Gastroesophageal sphincter (tissue), 4 donors: ENCODE measurements at regions not wholly inside any gene's neighbourhood (a gene's known extent, or its start where the extent isn't known, plus 50 kb on each side); places are given as distances from the start of the nearest gene placed in this dataset.

Experiments used
- ATAC-seq: fragments of 150-250 bp; one replicate; pipeline ENCODE4 v1.9.1; 2016; ENCODE audit warnings: mild to moderate bottlenecking, moderate library complexity
- H3K27ac ChIP-seq, 4 donors: fragments of 200-600 bp; sonication (generic) in 3 of 4; 1 replicate in 3 of 4; 2 replicates in 1 of 4; pipeline ENCODE4 v1.5.1; 2016 to 2019
- H3K27me3 ChIP-seq: fragments of 200-600 bp; sonication (generic); one replicate; pipeline ENCODE4 v1.5.1; 2019
- H3K36me3 ChIP-seq, 2 donors: fragments of 200-600 bp; sonication (generic); one replicate each; pipeline ENCODE4 v1.5.1; 2019; ENCODE audit warnings: control low read depth in 1 of 2
- H3K4me1 ChIP-seq, 3 donors: fragments of 200-600 bp; sonication (generic); 1 replicate in 2 of 3; 2 replicates in 1 of 3; pipeline ENCODE4 v1.5.1; 2016 to 2019; ENCODE audit warnings: control low read depth in 2 of 3
- H3K4me3 ChIP-seq, 2 donors: fragments of 200-600 bp; sonication (generic); one replicate each; pipeline ENCODE4 v1.5.1; 2019; ENCODE audit warnings: mild to moderate bottlenecking in 1 of 2, moderate library complexity in 1 of 2
- H3K9me3 ChIP-seq, 3 donors: fragments of 200-600 bp; sonication (generic); one replicate each; pipeline ENCODE4 v1.5.1; 2017 to 2019; ENCODE audit warnings: control low read depth in 2 of 3
- CTCF ChIP-seq, 4 experiments: fragments of 200-600 bp in 2 of 4; fragments of 450-650 bp in 2 of 4; sonication (generic) in 1 of 4; IDR thresholded peaks; one replicate each; pipeline ENCODE4 v1.5.1; 2017 to 2019; ENCODE audit warnings: antibody characterized with exemption in 4 of 4, mild to moderate bottlenecking in 2 of 4, moderate library complexity in 2 of 4
- EP300 ChIP-seq: sonication (generic); formaldehyde crosslinking; IDR thresholded peaks from one replicate; pipeline ENCODE4 v1.6.1; 2017; ENCODE audit warnings: antibody characterized with exemption, mild to moderate bottlenecking
- POLR2A ChIP-seq, 2 donors: fragments of 450-650 bp; IDR thresholded peaks; one replicate each; pipeline ENCODE4 v1.6.1; 2017; ENCODE audit warnings: antibody characterized with exemption in 2 of 2, mild to moderate bottlenecking in 2 of 2, moderate library complexity in 1 of 2
- POLR2AphosphoS5 ChIP-seq: sonication (generic); formaldehyde crosslinking; IDR thresholded peaks from one replicate; pipeline ENCODE4 v1.6.1; 2017; ENCODE audit warnings: antibody characterized with exemption
- WGBS, 2 donors: methylation state at CpG; one replicate each; pipeline ENCODE4 v1.1.5; 2018; ENCODE audit warnings: low coverage in 1 of 2; 5-methylcytosine and 5-hydroxymethylcytosine counted together

- no peaks in the 10 kb centered on the region for H3K4me1 ChIP-seq
- H3K36me3 ChIP-seq = no peaks in the 10 kb centered on the region
- ATAC-seq = no peak
- no peak overlapping the region for H3K4me3 ChIP-seq
- H3K27ac ChIP-seq = no peak overlapping the region
- H3K9me3 ChIP-seq = no peaks in the 10 kb centered on the region
- 83 to 91% methylated on average over 1 of the region's 1 CpG for WGBS, 2 donors
- TF ChIP-seq EP300 = no peak
- no peak for TF ChIP-seq POLR2A (IDR thresholded peaks at IDR 0.05)
- no peak for TF ChIP-seq POLR2AphosphoS5
- TF ChIP-seq CTCF (IDR thresholded peaks at IDR 0.05) = no peak
- H3K27me3 ChIP-seq = no peaks in the 10 kb centered on the region
Measured at GRCh38 chr2:59033661-59034060, 792.5 kb upstream of the FANCL start.

GRCh38 chr2:59032499-59032898 is 791.4 kb upstream of the FANCL start:
- TF ChIP-seq EP300 (no peak), CTCF (IDR thresholded peaks at IDR 0.05) (no peak), POLR2A (IDR thresholded peaks at IDR 0.05) (no peak), POLR2AphosphoS5 (no peak)

GRCh38 chr2:59029058-59029457 is 787.9 kb upstream of the FANCL start:
- Histone ChIP-seq H3K27ac (no peak overlapping the region), H3K27me3 (no peaks in the 10 kb centered on the region), H3K36me3 (no peaks in the 10 kb centered on the region), H3K4me3 (no peak overlapping the region), H3K4me1 (no peaks in the 10 kb centered on the region), H3K9me3 (no peaks in the 10 kb centered on the region)
- 42% methylated on average over 6 of the region's 6 CpGs; no CpG with 5 or more reads in 1 of the 2 donors for WGBS, 2 donors
- TF ChIP-seq POLR2A (IDR thresholded peaks at IDR 0.05) (no peak), EP300 (no peak), CTCF (IDR thresholded peaks at IDR 0.05) (no peak), POLR2AphosphoS5 (no peak)
- ATAC-seq = no peak

More at GRCh38 chr2:59032499-59032898, 791.4 kb upstream of the FANCL start:
- Histone ChIP-seq H3K27me3 (no peaks in the 10 kb centered on the region), H3K4me1 (no peaks in the 10 kb centered on the region), H3K9me3 (no peaks in the 10 kb centered on the region), H3K4me3 (no peak overlapping the region), H3K36me3 (no peaks in the 10 kb centered on the region), H3K27ac (no peak overlapping the region)
- WGBS, 2 donors = 87 to 94% methylated on average over 3 of the region's 3 CpGs
- ATAC-seq = no peak

- Histone ChIP-seq H3K36me3 (no peaks in the 10 kb centered on the region), H3K27ac (no peak overlapping the region), H3K9me3 (no peaks in the 10 kb centered on the region), H3K27me3 (no peaks in the 10 kb centered on the region), H3K4me1 (no peaks in the 10 kb centered on the region), H3K4me3 (no peak overlapping the region)
- TF ChIP-seq CTCF (IDR thresholded peaks at IDR 0.05) (no peak), EP300 (no peak), POLR2A (IDR thresholded peaks at IDR 0.05) (no peak), POLR2AphosphoS5 (no peak)
- no peak for ATAC-seq
- WGBS, 2 donors = 93 to 100% methylated on average over 4 of the region's 4 CpGs
Measured at GRCh38 chr2:59027320-59027719, 786.2 kb upstream of the FANCL start.

- WGBS, 2 donors = 68 to 77% methylated on average over 3 to 4 of the region's 5 CpGs
- H3K9me3 ChIP-seq = no peaks in the 10 kb centered on the region
- no peaks in the 10 kb centered on the region for H3K36me3 ChIP-seq
- no peak overlapping the region for H3K4me3 ChIP-seq
- H3K27me3 ChIP-seq = no peaks in the 10 kb centered on the region
- no peak overlapping the region for H3K27ac ChIP-seq
- TF ChIP-seq CTCF (IDR thresholded peaks at IDR 0.05) (peak; percentile 23 to 71 (median 38)), POLR2AphosphoS5 (no peak), EP300 (no peak)
- H3K4me1 ChIP-seq = no peaks in the 10 kb centered on the region
- ATAC-seq = no peak
Measured at GRCh38 chr2:59025157-59025757, 784.1 kb upstream of the FANCL start.
